Endothelial cell of hepatic sinusoid (primary cell): ENCODE measurements at regions not wholly inside any gene's neighbourhood (a gene's known extent, or its start where the extent isn't known, plus 50 kb on each side); places are given as distances from the start of the nearest gene placed in this dataset.

ENCODE experiments used
- in situ Hi-C: cut with HindIII; loops from 2 replicates; pipeline ENCODE4 v1.10.0; 2017; ENCODE audit warnings: low sequenced_read_pairs

DNA sequence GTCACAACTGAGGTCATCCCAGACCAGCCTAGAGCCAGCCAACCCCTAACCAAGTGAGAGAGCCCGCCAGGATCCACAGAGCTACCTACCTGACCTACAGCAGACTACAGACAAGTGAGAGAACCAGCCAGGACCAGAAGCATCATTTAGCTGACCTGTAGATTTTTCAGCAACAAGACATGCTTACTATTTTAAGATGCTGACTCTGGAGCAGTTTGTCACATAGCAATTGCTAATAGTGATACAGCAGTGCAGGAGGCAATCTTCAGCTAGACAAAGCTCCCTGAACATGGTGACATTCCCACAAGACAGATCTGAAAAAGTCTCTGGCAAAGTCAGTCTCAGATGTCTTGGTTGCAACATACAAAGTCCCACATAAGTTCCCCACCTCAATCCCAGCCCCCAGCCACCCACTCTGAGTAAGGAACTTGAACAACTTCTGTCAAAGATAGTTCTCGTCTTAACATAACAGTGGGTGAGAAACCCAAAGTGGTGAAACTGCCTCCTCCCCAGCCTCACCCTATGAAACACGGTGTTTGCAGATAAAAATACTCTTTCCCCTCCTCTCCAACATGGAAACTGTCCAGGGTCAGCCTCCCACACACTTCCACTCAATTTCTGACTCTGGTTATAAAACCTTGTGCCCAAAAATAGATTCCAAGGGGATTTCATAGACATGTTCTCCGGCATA lies 120.3 kb upstream of the SLC6A11 start:
- in situ Hi-C loops, result no loop called here

GRCh38 chr3:10697918-10698317 lies 118.1 kb upstream of the SLC6A11 start:
- in situ Hi-C loops, result no loop called here

DNA sequence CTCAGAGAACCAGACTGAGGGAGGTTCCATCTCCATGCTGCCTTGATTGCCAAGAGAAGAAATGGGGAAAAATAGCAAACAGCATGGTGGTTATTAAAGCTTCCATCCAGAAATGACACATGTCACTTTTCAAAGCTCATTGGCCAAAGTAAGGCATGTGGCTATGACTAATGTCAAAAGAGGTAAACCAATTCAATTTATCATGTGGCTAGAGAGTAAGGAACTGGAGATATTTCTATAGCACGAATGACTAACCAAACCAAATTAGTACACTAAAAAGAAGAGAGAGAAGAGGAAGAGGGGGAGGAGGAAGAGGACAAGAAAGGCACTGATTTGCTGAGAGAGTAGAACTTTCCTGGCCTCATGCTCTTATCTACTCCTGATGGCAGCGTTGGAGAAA lies 115.2 kb upstream of the SLC6A11 start:
- in situ Hi-C loops, result no loop called here

GRCh38 chr3:10702961-10703740 lies 112.9 kb upstream of the SLC6A11 start:
- in situ Hi-C loops, result no loop called here

DNA sequence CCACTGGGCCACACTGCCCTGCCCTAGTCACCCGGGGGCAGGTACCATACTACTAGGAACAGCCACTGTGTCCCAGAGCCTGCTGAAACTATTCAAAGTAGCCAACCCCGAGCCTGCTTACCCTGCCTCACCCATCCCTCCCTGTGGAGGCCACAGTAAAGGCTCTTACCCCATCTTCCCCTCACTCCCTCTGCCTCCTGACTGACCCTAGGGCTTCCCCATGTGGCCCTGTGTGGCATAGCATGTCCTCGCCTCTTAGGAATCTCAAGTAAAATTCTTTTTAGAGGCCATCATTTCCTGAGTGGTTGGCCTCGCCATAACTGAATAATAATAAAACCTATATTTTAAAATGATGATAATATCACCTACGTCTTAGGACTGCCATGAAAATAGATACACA lies 112.2 kb upstream of the SLC6A11 start:
- in situ Hi-C loops, result no loop called here

DNA sequence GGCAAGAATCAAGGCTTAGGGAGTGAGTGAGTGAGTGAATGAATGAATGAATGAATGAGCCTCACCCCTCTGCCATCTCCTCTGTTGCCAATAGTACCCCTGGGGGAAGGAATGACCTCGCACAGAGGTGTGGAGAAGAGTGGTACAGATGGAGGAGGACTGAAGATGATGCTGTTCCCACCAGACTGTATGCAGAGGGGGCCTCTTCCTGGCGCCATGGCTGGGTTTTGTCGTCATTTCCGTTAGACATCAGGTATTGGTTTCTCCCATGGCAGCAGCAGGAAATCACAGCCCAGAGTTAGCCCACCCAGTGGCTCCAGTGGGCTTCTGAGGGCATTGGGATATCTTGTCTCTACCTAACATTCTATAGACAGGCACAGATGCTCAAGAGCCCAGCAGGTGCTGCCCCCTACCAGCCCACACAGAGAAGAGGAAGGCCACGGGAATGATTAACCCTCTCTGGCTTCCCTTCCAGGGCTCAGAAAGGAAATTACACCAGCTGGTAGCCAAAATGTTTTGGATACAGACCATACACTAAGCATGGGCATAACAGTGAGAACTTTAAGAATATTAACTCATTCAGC lies 109.8 kb upstream of the SLC6A11 start:
- in situ Hi-C loops, result no loop called here

GRCh38 chr3:10706740-10707399 lies 109.2 kb upstream of the SLC6A11 start:
- in situ Hi-C loops, result no loop called here

GRCh38 chr3:10707400-10708215 lies 108.4 kb upstream of the SLC6A11 start:
- in situ Hi-C loops, result no loop called here

DNA sequence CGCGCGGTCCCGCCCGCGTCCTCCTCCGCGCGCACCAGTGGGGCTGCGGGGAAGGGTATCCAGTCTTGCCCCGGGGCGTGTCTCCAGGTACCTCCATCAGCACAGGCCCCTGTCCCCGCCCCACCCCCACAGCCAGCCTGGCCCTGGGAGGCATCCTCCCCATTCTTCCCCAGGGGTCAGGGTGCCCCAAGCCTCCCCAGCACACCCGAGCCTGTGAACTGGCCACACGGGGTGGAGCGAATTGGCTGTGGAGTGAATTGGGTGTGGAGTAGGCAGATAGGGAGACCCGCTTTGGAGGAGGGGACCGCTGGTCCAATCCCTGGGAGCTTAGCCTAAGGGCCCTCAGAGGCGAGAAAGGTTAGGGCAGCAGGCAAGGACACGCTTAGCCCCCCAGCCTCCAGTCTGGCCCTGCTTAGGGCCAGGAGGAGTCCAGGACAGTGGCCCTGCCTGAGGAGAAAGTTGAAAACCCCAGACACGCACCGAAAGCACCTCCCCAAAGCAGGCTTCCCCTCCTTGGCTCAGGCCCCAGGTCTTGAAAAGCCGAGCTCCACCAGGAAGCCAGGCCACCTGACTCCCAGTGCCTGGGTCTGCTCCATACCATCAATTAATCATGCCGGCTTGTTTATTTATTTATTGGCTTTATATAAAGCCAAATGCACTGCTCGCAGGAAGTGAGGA lies 107.7 kb upstream of the SLC6A11 start:
- in situ Hi-C loops, result no loop called here

- in situ Hi-C loops, result no loop called here
Observed at GRCh38 chr3:10709110-10709781, 106.8 kb upstream of the SLC6A11 start.

- in situ Hi-C loops, result no loop called here
Observed at GRCh38 chr3:10712121-10712520, 103.9 kb upstream of the SLC6A11 start.

DNA sequence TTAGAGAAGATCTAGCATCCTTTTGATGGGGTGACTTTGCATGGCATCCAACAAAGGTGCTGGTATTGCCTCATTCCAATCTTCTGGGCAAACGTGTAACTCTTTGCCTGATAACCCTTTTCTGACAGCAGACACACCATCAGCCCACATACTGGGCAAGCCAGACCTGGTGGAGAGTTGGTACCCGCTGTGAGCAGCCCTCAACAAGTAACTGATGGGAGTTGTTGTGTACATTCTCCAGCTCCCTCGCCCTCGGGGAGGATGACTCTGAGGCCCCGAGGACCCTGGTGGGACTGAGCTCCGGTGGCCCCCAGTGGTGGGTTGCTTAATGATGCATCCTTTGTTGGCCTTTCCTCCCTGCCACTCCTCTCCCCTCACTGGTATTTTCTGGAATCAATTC lies 102.4 kb upstream of the SLC6A11 start:
- in situ Hi-C loops, result no loop called here

- in situ Hi-C loops, result no loop called here
Observed at GRCh38 chr3:10715886-10716285, 100.1 kb upstream of the SLC6A11 start.

DNA sequence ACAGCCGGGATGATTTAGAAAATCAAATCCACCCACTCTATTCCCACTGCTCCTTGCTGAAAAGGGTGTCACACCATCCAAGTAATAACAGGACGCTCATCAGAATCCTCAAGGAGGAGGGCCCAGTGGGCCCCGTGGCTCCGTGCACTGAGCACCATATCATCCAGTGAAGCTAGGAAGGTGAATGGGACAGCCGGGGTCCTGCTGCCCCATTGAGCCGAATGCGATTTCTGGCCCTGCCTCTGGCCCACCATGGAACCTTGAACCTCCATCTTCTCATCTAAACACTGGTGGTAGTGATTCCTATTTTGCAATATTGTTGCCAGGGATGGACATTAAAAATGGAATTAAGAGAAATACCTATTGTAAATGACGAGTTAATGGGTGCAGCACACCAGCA lies 99.1 kb upstream of the SLC6A11 start:
- in situ Hi-C loops, result no loop called here

DNA sequence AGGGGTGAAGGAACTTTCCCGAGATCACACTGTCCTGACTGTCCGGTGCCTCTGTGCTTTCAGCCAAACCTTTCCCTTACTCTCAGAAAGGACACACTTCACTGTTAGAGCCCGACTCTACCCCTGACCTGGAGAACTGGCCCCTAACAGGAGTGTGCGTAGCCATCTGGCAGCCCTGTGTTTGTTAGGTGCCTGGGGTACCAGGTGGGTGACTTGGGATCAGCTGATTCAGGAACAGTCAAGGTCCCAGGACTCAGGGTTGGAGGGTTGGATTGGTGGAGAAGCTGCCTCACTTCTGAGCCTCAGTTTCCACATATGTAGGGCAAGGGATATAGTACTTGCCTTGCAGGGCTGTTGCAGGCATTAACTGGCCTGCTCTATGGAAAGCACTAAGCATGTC lies 98.3 kb upstream of the SLC6A11 start:
- in situ Hi-C loops, result no loop called here

- in situ Hi-C loops, result no loop called here
Observed at GRCh38 chr3:10721101-10721500, 94.9 kb upstream of the SLC6A11 start.

GRCh38 chr3:10722911-10723310 lies 93.1 kb upstream of the SLC6A11 start:
- in situ Hi-C loops, result no loop called here

DNA sequence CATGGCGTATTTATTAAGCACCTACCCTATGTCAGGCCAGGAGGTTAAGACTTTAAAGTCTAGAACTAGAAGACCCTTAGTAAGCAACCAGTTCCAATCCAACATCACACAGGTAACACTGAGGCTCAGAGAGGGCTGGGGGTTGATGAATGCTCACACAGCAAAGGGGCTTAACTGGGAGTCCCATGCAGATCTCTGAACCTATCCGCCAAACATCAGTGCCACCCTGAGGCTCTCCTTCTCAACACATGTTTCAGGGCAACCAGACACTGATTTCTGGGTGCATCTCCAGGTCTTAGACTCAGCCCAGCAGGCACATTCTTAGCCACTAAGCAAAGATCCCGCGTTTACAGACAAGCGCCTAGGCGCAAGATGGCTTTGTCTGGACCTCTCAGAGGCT lies 92.0 kb upstream of the SLC6A11 start:
- in situ Hi-C loops, result no loop called here

DNA sequence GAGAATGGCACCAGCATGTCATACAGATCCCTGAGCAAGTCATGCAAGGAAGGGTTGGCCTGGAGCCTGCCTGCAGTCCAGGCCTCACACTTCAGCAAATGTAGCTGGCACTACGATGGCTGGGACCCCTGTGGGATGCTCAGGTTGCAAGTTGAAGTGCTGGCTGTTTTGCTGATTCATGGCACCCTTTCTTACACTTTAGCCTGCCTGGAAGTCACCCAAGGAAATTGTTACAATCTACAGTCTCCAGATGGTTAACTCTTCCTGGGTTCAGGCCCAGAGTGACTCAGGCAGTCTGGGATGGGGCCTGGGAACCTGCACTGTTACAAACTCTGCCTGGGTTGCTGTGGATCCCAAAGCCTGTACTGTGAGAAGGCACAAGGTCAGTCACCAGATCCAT lies 91.0 kb upstream of the SLC6A11 start:
- in situ Hi-C loops, result no loop called here

GRCh38 chr3:10725846-10726245 lies 90.2 kb upstream of the SLC6A11 start:
- in situ Hi-C loops, result no loop called here
